ENCODE measurements at regions not wholly inside any gene's neighbourhood (a gene's known extent, or its start where the extent isn't known, plus 50 kb on each side); places are given as distances from the start of the nearest gene placed in this dataset.

GRCh38 chr4:158002173-158002572, 170.7 kb downstream of the GASK1B start:
- H3K9me2 ChIP-seq (ENCODE audit: insufficient read depth), result no peaks in the 10 kb centered on the region
- no peak for DNase-seq (ENCODE audit: low spot score)
- Mint-ChIP-seq H3K27ac (no peak overlapping the region), H3K36me3 (ENCODE audit: low read depth) (no peaks in the 10 kb centered on the region), H3K4me3 (no peak overlapping the region), H3K4me1 (no peaks in the 10 kb centered on the region), H3K9me3 (no peaks in the 10 kb centered on the region), H3K27me3 (ENCODE audit: insufficient read depth, low read depth, poor library complexity) (peaks cover 6% of the 10 kb centered on the region)
- H3K4me2 ChIP-seq, result no peak overlapping the region
- no peaks in the 10 kb centered on the region for H3K4me1 ChIP-seq (ENCODE audit: insufficient read depth)
- ATAC-seq, result no peak
- TF ChIP-seq NANOG (IDR thresholded peaks at IDR 0.05; ENCODE audit: borderline replicate concordance) (no peak), CTCF (conservative IDR thresholded peaks at IDR 0.05; ENCODE audit: low read depth in 2 of 2) (no peak), POLR2AphosphoS5 (IDR thresholded peaks at IDR 0.05; ENCODE audit: low read depth) (no peak), EZH2phosphoT487 (IDR thresholded peaks at IDR 0.05; ENCODE audit: unreplicated experiment) (no peak), CREB1 (CRISPR knock-in tag; IDR thresholded peaks at IDR 0.05; ENCODE audit: low read depth) (no peak), JUNB (IDR thresholded peaks at IDR 0.05; ENCODE audit: unreplicated experiment) (no peak), STAT1 (IDR thresholded peaks at IDR 0.05; ENCODE audit: unreplicated experiment) (no peak), EZH2 (IDR thresholded peaks at IDR 0.05; ENCODE audit: low read depth, unreplicated experiment) (no peak), ZNF114 (CRISPR knock-in tag; IDR thresholded peaks at IDR 0.05) (no peak)
- TF ChIP-seq, protein P1, sequence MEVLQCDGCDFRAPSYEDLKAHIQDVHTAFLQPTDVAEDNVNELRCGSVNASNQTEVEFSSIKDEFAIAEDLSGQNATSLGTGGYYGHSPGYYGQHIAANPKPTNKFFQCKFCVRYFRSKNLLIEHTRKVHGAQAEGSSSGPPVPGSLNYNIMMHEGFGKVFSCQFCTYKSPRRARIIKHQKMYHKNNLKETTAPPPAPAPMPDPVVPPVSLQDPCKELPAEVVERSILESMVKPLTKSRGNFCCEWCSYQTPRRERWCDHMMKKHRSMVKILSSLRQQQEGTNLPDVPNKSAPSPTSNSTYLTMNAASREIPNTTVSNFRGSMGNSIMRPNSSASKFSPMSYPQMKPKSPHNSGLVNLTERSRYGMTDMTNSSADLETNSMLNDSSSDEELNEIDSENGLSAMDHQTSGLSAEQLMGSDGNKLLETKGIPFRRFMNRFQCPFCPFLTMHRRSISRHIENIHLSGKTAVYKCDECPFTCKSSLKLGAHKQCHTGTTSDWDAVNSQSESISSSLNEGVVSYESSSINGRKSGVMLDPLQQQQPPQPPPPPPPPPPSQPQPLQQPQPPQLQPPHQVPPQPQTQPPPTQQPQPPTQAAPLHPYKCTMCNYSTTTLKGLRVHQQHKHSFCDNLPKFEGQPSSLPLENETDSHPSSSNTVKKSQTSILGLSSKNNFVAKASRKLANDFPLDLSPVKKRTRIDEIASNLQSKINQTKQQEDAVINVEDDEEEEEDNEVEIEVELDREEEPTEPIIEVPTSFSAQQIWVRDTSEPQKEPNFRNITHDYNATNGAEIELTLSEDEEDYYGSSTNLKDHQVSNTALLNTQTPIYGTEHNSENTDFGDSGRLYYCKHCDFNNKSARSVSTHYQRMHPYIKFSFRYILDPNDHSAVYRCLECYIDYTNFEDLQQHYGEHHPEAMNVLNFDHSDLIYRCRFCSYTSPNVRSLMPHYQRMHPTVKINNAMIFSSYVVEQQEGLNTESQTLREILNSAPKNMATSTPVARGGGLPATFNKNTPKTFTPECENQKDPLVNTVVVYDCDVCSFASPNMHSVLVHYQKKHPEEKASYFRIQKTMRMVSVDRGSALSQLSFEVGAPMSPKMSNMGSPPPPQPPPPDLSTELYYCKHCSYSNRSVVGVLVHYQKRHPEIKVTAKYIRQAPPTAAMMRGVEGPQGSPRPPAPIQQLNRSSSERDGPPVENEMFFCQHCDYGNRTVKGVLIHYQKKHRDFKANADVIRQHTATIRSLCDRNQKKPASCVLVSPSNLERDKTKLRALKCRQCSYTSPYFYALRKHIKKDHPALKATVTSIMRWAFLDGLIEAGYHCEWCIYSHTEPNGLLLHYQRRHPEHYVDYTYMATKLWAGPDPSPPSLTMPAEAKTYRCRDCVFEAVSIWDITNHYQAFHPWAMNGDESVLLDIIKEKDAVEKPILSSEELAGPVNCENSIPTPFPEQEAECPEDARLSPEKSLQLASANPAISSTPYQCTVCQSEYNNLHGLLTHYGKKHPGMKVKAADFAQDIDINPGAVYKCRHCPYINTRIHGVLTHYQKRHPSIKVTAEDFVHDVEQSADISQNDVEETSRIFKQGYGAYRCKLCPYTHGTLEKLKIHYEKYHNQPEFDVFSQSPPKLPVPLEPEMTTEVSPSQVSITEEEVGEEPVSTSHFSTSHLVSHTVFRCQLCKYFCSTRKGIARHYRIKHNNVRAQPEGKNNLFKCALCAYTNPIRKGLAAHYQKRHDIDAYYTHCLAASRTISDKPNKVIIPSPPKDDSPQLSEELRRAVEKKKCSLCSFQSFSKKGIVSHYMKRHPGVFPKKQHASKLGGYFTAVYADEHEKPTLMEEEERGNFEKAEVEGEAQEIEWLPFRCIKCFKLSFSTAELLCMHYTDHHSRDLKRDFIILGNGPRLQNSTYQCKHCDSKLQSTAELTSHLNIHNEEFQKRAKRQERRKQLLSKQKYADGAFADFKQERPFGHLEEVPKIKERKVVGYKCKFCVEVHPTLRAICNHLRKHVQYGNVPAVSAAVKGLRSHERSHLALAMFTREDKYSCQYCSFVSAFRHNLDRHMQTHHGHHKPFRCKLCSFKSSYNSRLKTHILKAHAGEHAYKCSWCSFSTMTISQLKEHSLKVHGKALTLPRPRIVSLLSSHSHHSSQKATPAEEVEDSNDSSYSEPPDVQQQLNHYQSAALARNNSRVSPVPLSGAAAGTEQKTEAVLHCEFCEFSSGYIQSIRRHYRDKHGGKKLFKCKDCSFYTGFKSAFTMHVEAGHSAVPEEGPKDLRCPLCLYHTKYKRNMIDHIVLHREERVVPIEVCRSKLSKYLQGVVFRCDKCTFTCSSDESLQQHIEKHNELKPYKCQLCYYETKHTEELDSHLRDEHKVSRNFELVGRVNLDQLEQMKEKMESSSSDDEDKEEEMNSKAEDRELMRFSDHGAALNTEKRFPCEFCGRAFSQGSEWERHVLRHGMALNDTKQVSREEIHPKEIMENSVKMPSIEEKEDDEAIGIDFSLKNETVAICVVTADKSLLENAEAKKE (CRISPR knock-in tag; IDR thresholded peaks at IDR 0.05), result no peak
- TF ChIP-seq, protein P2, sequence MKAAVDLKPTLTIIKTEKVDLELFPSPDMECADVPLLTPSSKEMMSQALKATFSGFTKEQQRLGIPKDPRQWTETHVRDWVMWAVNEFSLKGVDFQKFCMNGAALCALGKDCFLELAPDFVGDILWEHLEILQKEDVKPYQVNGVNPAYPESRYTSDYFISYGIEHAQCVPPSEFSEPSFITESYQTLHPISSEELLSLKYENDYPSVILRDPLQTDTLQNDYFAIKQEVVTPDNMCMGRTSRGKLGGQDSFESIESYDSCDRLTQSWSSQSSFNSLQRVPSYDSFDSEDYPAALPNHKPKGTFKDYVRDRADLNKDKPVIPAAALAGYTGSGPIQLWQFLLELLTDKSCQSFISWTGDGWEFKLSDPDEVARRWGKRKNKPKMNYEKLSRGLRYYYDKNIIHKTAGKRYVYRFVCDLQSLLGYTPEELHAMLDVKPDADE (IDR thresholded peaks at IDR 0.05), result no peak
- H3K36me3 ChIP-seq (ENCODE audit: insufficient read depth), result no peaks in the 10 kb centered on the region
- H3K4me3 ChIP-seq, result no peak overlapping the region
- no peak overlapping the region for H3K27ac ChIP-seq (ENCODE audit: low read depth)
- H2AFZ ChIP-seq, result no peak overlapping the region
- no peaks in the 10 kb centered on the region for H4K20me1 ChIP-seq (replicated peaks; ENCODE audit: insufficient read depth)
- no peaks in the 10 kb centered on the region for H3K27me3 ChIP-seq (ENCODE audit: insufficient read depth)
- no peaks in the 10 kb centered on the region for H3F3A ChIP-seq (replicated peaks; ENCODE audit: low read depth)
- no peaks in the 10 kb centered on the region for H3K79me2 ChIP-seq (replicated peaks; ENCODE audit: insufficient read depth)
